HK-2 (cell line): ENCODE measurements at regions not wholly inside any gene's neighbourhood (a gene's known extent, or its start where the extent isn't known, plus 50 kb on each side); places are given as distances from the start of the nearest gene placed in this dataset.
"Not testable (repeated sequence)": the region's sequence is repeated elsewhere in the genome, so short reads cannot be mapped to it uniquely, and the experiment has no call there.

Experiments used
- DNase-seq: peaks from one replicate; pipeline ENCODE4 v3.0.0-alpha.2; 2018; ENCODE audit not compliant: unreplicated experiment

- DNase-seq, result no peak
Observed at GRCh38 chr6:169378620-169379381, 125.2 kb upstream of the THBS2 start.

GRCh38 chr6:169376458-169376857, 122.8 kb upstream of the THBS2 start:
- DNase-seq, result no peak

- no peak for DNase-seq
Observed at GRCh38 chr6:169372589-169372988, 118.9 kb upstream of the THBS2 start.

GRCh38 chr6:169371344-169372127, 117.9 kb upstream of the THBS2 start:
- no peak for DNase-seq

GRCh38 chr6:169370666-169371343, 117.2 kb upstream of the THBS2 start:
- DNase-seq, result no peak

GRCh38 chr6:169370054-169370453, 116.4 kb upstream of the THBS2 start:
- no peak for DNase-seq

GRCh38 chr6:169368200-169368599, 114.6 kb upstream of the THBS2 start:
- no peak for DNase-seq

- DNase-seq, result no peak
Observed at GRCh38 chr6:169367507-169367906, 113.9 kb upstream of the THBS2 start.

- no peak for DNase-seq
Observed at GRCh38 chr6:169366258-169366901, 112.7 kb upstream of the THBS2 start.

GRCh38 chr6:169365567-169366257, 112.1 kb upstream of the THBS2 start:
- DNase-seq, result no peak

GRCh38 chr6:169363590-169363989, 109.9 kb upstream of the THBS2 start:
- DNase-seq, result no peak

GRCh38 chr6:169362501-169363121, 109.0 kb upstream of the THBS2 start:
- DNase-seq, result no peak

GRCh38 chr6:169355001-169355400, 101.4 kb upstream of the THBS2 start:
- not testable (repeated sequence) for DNase-seq

- no peak for DNase-seq
Observed at GRCh38 chr6:169345146-169345545, 91.5 kb upstream of the THBS2 start.

- no peak for DNase-seq
Observed at GRCh38 chr6:169344750-169345065, 91.1 kb upstream of the THBS2 start.

GRCh38 chr6:169343886-169344749, 90.5 kb upstream of the THBS2 start:
- DNase-seq, result no peak

- no peak for DNase-seq
Observed at GRCh38 chr6:169342710-169343109, 89.1 kb upstream of the THBS2 start.

GRCh38 chr6:169341706-169342105, 88.1 kb upstream of the THBS2 start:
- no peak for DNase-seq

GRCh38 chr6:169341065-169341464, 87.4 kb upstream of the THBS2 start:
- no peak for DNase-seq

- peak; percentile 45 for DNase-seq
Observed at GRCh38 chr6:169340395-169340794, 86.7 kb upstream of the THBS2 start.
